Endothelial cell of umbilical vein (primary cell): ENCODE measurements at regions not wholly inside any gene's neighbourhood (a gene's known extent, or its start where the extent isn't known, plus 50 kb on each side); places are given as distances from the start of the nearest gene placed in this dataset.

Experiments used
- BruUV-seq: library from RNA; stranded (reverse); fragments of 400-500 nt; replicated peaks from 2 replicates; lab custom pipeline; 2021; lab: Mats Ljungman, UMichigan
- CTCF ChIA-PET: fragments of 300-600, 350-600 bp; sonication (Branson Sonifier 250); formaldehyde crosslinking; loops from one replicate; lab custom pipeline; 2021; ENCODE audit warnings: antibody characterized with exemption, inconsistent platforms; lab: Charles Lee
- POLR2A ChIA-PET: fragments of 300-600, 350-600 bp; sonication (Branson Sonifier 250); formaldehyde crosslinking; loops from one replicate; lab custom pipeline; 2021; ENCODE audit warnings: antibody characterized with exemption, inconsistent platforms; lab: Charles Lee
- DNase-seq: peaks from one replicate; pipeline ENCODE4 v3.0.0-alpha.2; 2011; ENCODE audit warnings: low read depth, low spot score
- FAIRE-seq: peaks from 2 replicates; lab custom pipeline; 2011; peaks lifted over from hg19 to GRCh38; lab: Jason Lieb, UNC
- H2AFZ ChIP-seq: 2 replicates; pipeline ENCODE4 v1.6.0; 2012; ENCODE audit warnings: low read depth, low read length, control low read depth, inconsistent platforms
- H3K27ac ChIP-seq: 2 replicates; pipeline ENCODE4 v1.5.1; 2011; ENCODE audit warnings: low read depth, mild to moderate bottlenecking, control low read depth, low read length, moderate library complexity; ENCODE audit not compliant: insufficient read depth
- H3K27me3 ChIP-seq, 2 experiments: 2 replicates each; pipeline versions ENCODE4 v1.6.0 to v1.6.1; 2011; ENCODE audit warnings: low read length in 2 of 2, mixed read lengths in 1 of 2; ENCODE audit not compliant: control insufficient read depth in 2 of 2, insufficient read depth in 2 of 2
- H3K36me3 ChIP-seq, 2 experiments: 2 replicates in 1 of 2; 3 replicates in 1 of 2; pipeline ENCODE4 v1.5.1; 2011; ENCODE audit warnings: low read length in 2 of 2, mild to moderate bottlenecking in 1 of 2, moderate library complexity in 1 of 2; ENCODE audit not compliant: control insufficient read depth in 2 of 2, insufficient read depth in 2 of 2; ENCODE audit errors: extremely low read depth in 1 of 2
- H3K4me1 ChIP-seq: 3 replicates; pipeline ENCODE4 v1.5.1; 2011; ENCODE audit warnings: mild to moderate bottlenecking, low read length; ENCODE audit not compliant: control insufficient read depth, insufficient read depth; ENCODE audit errors: extremely low read depth
- H3K4me2 ChIP-seq: 2 replicates; pipeline ENCODE4 v1.6.1; 2011; ENCODE audit warnings: low read length, control low read depth, mixed read lengths; ENCODE audit not compliant: insufficient read depth
- H3K4me3 ChIP-seq, 3 experiments: fragments of 200-600 bp in 1 of 3; sonication (generic), shearing (Covaris generic) in 1 of 3; replicated peaks in 1 of 3; 2 replicates each; pipeline ENCODE4 v1.5.1; 2011 to 2016; ENCODE audit warnings: control low read depth in 3 of 3, low read length in 3 of 3, mild to moderate bottlenecking in 2 of 3, inconsistent platforms in 1 of 3, low read depth in 1 of 3, moderate library complexity in 1 of 3; ENCODE audit not compliant: insufficient read depth in 1 of 3
- H3K79me2 ChIP-seq: 2 replicates; pipeline ENCODE4 v1.6.0; 2012; ENCODE audit warnings: low read length, inconsistent platforms; ENCODE audit not compliant: control insufficient read depth, insufficient read depth
- H3K9ac ChIP-seq: replicated peaks from 2 replicates; pipeline ENCODE3; 2011; ENCODE audit warnings: low read length, control low read depth; ENCODE audit not compliant: insufficient read depth; ENCODE audit errors: extremely low read depth
- H3K9me1 ChIP-seq: replicated peaks from 3 replicates; pipeline ENCODE4 v1.6.0; 2011; ENCODE audit warnings: mild to moderate bottlenecking, low read length; ENCODE audit not compliant: control insufficient read depth, insufficient read depth; ENCODE audit errors: extremely low read depth
- H3K9me3 ChIP-seq: replicated peaks from 2 replicates; pipeline ENCODE4 v1.5.1; 2012; ENCODE audit warnings: low read length, inconsistent platforms; ENCODE audit not compliant: control insufficient read depth, insufficient read depth
- H4K20me1 ChIP-seq: replicated peaks from 2 replicates; pipeline ENCODE3; 2011; ENCODE audit warnings: mild to moderate bottlenecking, low read length; ENCODE audit not compliant: control insufficient read depth, insufficient read depth; ENCODE audit errors: extremely low read depth
- EZH2 ChIP-seq: IDR thresholded peaks from 2 replicates; pipeline ENCODE4 v1.6.1; 2012; ENCODE audit warnings: borderline replicate concordance, low read depth, mild to moderate bottlenecking, moderate library complexity, low read length, inconsistent platforms; ENCODE audit not compliant: severe bottlenecking
- FOS ChIP-seq: IDR thresholded peaks from 2 replicates; pipeline ENCODE4 v1.6.1; 2011; ENCODE audit warnings: mild to moderate bottlenecking, low read length, moderate library complexity, borderline replicate concordance; ENCODE audit not compliant: insufficient read depth
- GATA2 ChIP-seq: IDR thresholded peaks from 2 replicates; pipeline ENCODE4 v1.7.0; 2011; ENCODE audit warnings: low read depth, mild to moderate bottlenecking, moderate library complexity, mixed read lengths, low read length; ENCODE audit not compliant: insufficient read length, insufficient read depth
- JUN ChIP-seq: IDR thresholded peaks from 2 replicates; pipeline ENCODE4 v1.6.1; 2011; ENCODE audit warnings: borderline replicate concordance, low read depth; ENCODE audit not compliant: insufficient read length, insufficient read depth
- MYC ChIP-seq: IDR thresholded peaks from one replicate; pipeline ENCODE4 v1.6.1; 2011; ENCODE audit warnings: mild to moderate bottlenecking, low read depth, low read length
- POLR2A ChIP-seq: IDR thresholded peaks from 2 replicates; pipeline ENCODE4 v1.6.1; 2012; ENCODE audit warnings: low read depth, mild to moderate bottlenecking, control low read depth, low read length
- POLR2AphosphoS5 ChIP-seq: IDR thresholded peaks from 2 replicates; pipeline ENCODE4 v1.6.1; 2012; ENCODE audit warnings: low read depth, mild to moderate bottlenecking, control low read depth, low read length, moderate library complexity; ENCODE audit not compliant: insufficient read depth
- dilution Hi-C: fragments of 300-500 bp; cut with MboI; formaldehyde crosslinking; loops from one replicate; pipeline ENCODE4 v1.15.0; 2019; ENCODE audit warnings: low sequenced_read_pairs; ENCODE audit not compliant: extremely low pct_ligation_motif_present
- intact Hi-C: fragments of 100-400 bp; cut with micrococcal nuclease; formaldehyde crosslinking; loops from one replicate; pipeline ENCODE4 v1.10.0; 2022
- TF ChIP-seq, protein P1 (sequence below): IDR thresholded peaks from 2 replicates; pipeline ENCODE4 v1.6.1; 2011; ENCODE audit not compliant: insufficient read depth, insufficient read length
- TF ChIP-seq, protein P2 (sequence below), 2 donors: IDR thresholded peaks; 1 replicate in 1 of 2; 2 replicates in 1 of 2; pipeline ENCODE4 v1.5.1; 2011; ENCODE audit warnings: low read length in 2 of 2, mild to moderate bottlenecking in 2 of 2, moderate library complexity in 2 of 2, control low read depth in 1 of 2, inconsistent platforms in 1 of 2, low read depth in 1 of 2; ENCODE audit not compliant: insufficient read depth in 1 of 2; ENCODE audit errors: extremely low read depth in 1 of 2

DNA sequence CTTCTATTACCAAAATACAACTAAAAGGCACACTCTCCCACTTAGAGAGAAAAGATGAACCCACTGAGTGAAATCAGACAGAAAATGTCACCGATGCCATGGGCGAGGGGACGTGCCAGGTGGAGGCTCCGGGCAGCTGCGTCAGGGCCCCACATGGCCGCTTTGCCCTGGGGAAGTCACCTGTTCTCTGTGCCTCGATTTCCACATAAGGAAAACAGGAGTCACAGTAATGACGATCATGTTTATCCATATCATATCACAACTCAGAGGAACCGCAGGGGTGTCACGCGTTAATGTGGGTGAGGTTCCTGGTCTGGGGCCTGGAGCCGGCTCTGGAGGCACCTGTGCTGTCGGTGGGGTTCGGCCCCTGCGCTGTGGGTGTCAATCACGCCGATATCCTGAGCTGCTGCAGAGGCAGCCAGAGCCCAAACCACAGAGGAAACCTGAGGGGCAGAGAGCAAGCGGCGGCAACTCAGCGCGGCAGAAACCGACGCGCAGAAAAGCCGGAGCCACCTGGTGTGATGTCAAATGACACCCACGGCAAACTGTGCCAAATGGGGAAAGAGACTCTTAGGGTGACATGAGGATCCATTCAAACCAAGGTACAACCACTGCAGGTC, 243.7 kb downstream of the BRD1 start:
- no peaks in the 10 kb centered on the region for H3K79me2 ChIP-seq
- H3K36me3 ChIP-seq: no peaks in the 10 kb centered on the region
- TF ChIP-seq POLR2A (no peak), MYC (no peak), GATA2 (no peak), FOS (no peak), EZH2 (no peak), JUN (no peak), POLR2AphosphoS5 (no peak)
- TF ChIP-seq, protein P1, sequence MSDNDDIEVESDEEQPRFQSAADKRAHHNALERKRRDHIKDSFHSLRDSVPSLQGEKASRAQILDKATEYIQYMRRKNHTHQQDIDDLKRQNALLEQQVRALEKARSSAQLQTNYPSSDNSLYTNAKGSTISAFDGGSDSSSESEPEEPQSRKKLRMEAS: no peak
- TF ChIP-seq, protein P2, sequence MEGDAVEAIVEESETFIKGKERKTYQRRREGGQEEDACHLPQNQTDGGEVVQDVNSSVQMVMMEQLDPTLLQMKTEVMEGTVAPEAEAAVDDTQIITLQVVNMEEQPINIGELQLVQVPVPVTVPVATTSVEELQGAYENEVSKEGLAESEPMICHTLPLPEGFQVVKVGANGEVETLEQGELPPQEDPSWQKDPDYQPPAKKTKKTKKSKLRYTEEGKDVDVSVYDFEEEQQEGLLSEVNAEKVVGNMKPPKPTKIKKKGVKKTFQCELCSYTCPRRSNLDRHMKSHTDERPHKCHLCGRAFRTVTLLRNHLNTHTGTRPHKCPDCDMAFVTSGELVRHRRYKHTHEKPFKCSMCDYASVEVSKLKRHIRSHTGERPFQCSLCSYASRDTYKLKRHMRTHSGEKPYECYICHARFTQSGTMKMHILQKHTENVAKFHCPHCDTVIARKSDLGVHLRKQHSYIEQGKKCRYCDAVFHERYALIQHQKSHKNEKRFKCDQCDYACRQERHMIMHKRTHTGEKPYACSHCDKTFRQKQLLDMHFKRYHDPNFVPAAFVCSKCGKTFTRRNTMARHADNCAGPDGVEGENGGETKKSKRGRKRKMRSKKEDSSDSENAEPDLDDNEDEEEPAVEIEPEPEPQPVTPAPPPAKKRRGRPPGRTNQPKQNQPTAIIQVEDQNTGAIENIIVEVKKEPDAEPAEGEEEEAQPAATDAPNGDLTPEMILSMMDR (IDR thresholded peaks at IDR 0.05; ENCODE audit: extremely low read depth in 1 of 2, insufficient read depth in 1 of 2, low read depth in 1 of 2, low read length in 2 of 2): no peak
- no peak overlapping the region for H3K27ac ChIP-seq
- no peaks in the 10 kb centered on the region for H3K4me1 ChIP-seq
- H3K9me1 ChIP-seq: no peaks in the 10 kb centered on the region
- no peaks in the 10 kb centered on the region for H4K20me1 ChIP-seq
- no peak for DNase-seq
- no peak overlapping the region for H3K9ac ChIP-seq
- H3K9me3 ChIP-seq: peaks cover 4% of the 10 kb centered on the region
- H2AFZ ChIP-seq: no peak overlapping the region
- H3K4me3 ChIP-seq: no peak overlapping the region
- intact Hi-C loops (no loop called here), dilution Hi-C loops (no loop called here)
- ChIA-PET POLR2A (no interaction called here), CTCF (no interaction called here)
- no peaks in the 10 kb centered on the region for H3K27me3 ChIP-seq
- H3K4me2 ChIP-seq: no peak overlapping the region
- no peak for FAIRE-seq
- no TSS peak for BruUV-seq
